ENCODE measurements at regions not wholly inside any gene's neighbourhood (a gene's known extent, or its start where the extent isn't known, plus 50 kb on each side); places are given as distances from the start of the nearest gene placed in this dataset.

DNA sequence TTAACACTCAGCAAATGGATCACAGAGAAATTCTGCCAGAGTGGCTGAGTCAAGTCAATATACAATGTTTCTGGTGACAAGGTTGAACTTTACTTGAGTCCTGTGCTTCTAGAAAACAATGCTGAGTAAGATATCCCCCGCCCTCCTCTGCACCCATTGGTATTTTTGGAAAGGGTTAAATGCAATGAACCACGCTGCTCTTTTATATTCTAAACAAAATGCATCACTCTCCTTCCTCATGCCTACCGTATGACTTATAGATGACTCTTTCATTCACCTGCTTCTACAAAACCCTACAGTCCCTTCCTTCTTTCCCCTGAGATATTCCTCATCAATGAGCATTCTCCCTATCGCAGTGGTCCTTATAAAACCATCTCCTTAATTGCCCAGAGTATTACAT lies 168.8 kb downstream of the TXNL1 start:
- no peak for DNase-seq (ENCODE audit: low read depth, low spot score)
- TF ChIP-seq SIN3A (IDR thresholded peaks at IDR 0.05; ENCODE audit: borderline replicate concordance, insufficient read depth, low read depth, low read length) (no peak), TCF7L2 (IDR thresholded peaks at IDR 0.05; ENCODE audit: low read depth, low read length) (no peak), POLR2AphosphoS5 (IDR thresholded peaks at IDR 0.05; ENCODE audit: low read depth, low read length) (no peak), REST (IDR thresholded peaks at IDR 0.05; ENCODE audit: insufficient read depth in 1 of 2, low read depth in 2 of 2, low read length in 1 of 2) (no peak)
- TF ChIP-seq, protein P1, sequence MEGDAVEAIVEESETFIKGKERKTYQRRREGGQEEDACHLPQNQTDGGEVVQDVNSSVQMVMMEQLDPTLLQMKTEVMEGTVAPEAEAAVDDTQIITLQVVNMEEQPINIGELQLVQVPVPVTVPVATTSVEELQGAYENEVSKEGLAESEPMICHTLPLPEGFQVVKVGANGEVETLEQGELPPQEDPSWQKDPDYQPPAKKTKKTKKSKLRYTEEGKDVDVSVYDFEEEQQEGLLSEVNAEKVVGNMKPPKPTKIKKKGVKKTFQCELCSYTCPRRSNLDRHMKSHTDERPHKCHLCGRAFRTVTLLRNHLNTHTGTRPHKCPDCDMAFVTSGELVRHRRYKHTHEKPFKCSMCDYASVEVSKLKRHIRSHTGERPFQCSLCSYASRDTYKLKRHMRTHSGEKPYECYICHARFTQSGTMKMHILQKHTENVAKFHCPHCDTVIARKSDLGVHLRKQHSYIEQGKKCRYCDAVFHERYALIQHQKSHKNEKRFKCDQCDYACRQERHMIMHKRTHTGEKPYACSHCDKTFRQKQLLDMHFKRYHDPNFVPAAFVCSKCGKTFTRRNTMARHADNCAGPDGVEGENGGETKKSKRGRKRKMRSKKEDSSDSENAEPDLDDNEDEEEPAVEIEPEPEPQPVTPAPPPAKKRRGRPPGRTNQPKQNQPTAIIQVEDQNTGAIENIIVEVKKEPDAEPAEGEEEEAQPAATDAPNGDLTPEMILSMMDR (IDR thresholded peaks at IDR 0.05) = no peak
- H3K36me3 ChIP-seq (ENCODE audit: control insufficient read depth, insufficient read depth, low read length) = no peaks in the 10 kb centered on the region
- in situ Hi-C loops (cut with HindIII; ENCODE audit: low pct_unique_long_range_greater_than_20kb, low sequenced_read_pairs) (no loop called here), intact Hi-C loops (cut with micrococcal nuclease; ENCODE audit: unreplicated experiment) (no loop called here)
- ChIA-PET POLR2A (no interaction called here), CTCF (no interaction called here)
- no peaks in the 10 kb centered on the region for H3K9me3 ChIP-seq (ENCODE audit: control insufficient read depth, insufficient read depth, low read depth, low read length)
- H3K4me1 ChIP-seq (ENCODE audit: control insufficient read depth, insufficient read depth, low read length) = no peaks in the 10 kb centered on the region
- no peak overlapping the region for H3K27ac ChIP-seq (ENCODE audit: low read length)
- H3K27me3 ChIP-seq (ENCODE audit: control insufficient read depth, insufficient read depth, low read length) = no peaks in the 10 kb centered on the region
- BruUV-seq (replicated peaks) = no TSS peak
- no peak overlapping the region for H3K4me3 ChIP-seq (ENCODE audit: low read depth in 2 of 2, low read length in 2 of 2)
- ATAC-seq = no peak

- H3K36me3 ChIP-seq (ENCODE audit: control insufficient read depth, insufficient read depth, low read length) = no peaks in the 10 kb centered on the region
- no peaks in the 10 kb centered on the region for H3K4me1 ChIP-seq (ENCODE audit: control insufficient read depth, insufficient read depth, low read length)
- BruUV-seq (replicated peaks) = no TSS peak
- no peak overlapping the region for H3K27ac ChIP-seq (ENCODE audit: low read length)
- in situ Hi-C loops (cut with HindIII; ENCODE audit: low pct_unique_long_range_greater_than_20kb, low sequenced_read_pairs) (no loop called here), intact Hi-C loops (cut with micrococcal nuclease; ENCODE audit: unreplicated experiment) (no loop called here)
- H3K27me3 ChIP-seq (ENCODE audit: control insufficient read depth, insufficient read depth, low read length) = no peaks in the 10 kb centered on the region
- no peak for ATAC-seq
- H3K4me3 ChIP-seq (ENCODE audit: low read depth in 2 of 2, low read length in 2 of 2) = no peak overlapping the region
- TF ChIP-seq TCF7L2 (IDR thresholded peaks at IDR 0.05; ENCODE audit: low read depth, low read length) (no peak), REST (IDR thresholded peaks at IDR 0.05; ENCODE audit: insufficient read depth in 1 of 2, low read depth in 2 of 2, low read length in 1 of 2) (no peak), SIN3A (IDR thresholded peaks at IDR 0.05; ENCODE audit: borderline replicate concordance, insufficient read depth, low read depth, low read length) (no peak), POLR2AphosphoS5 (IDR thresholded peaks at IDR 0.05; ENCODE audit: low read depth, low read length) (no peak)
- TF ChIP-seq, protein P1 (IDR thresholded peaks at IDR 0.05) = no peak
- no peak for DNase-seq (ENCODE audit: low read depth, low spot score)
- no peaks in the 10 kb centered on the region for H3K9me3 ChIP-seq (ENCODE audit: control insufficient read depth, insufficient read depth, low read depth, low read length)
- ChIA-PET POLR2A (no interaction called here), CTCF (no interaction called here)
Observed at GRCh38 chr18:56468396-56468795, 170.0 kb downstream of the TXNL1 start.

Data from Panc1 (cell line).